SW 1271 (cell line): ENCODE measurements at regions not wholly inside any gene's neighbourhood (a gene's known extent, or its start where the extent isn't known, plus 50 kb on each side); places are given as distances from the start of the nearest gene placed in this dataset.

Experiments
- DNase-seq, 2 experiments: peaks; one replicate each; lab custom pipeline; 2025; lab: John Stamatoyannopoulos, UW

DNA sequence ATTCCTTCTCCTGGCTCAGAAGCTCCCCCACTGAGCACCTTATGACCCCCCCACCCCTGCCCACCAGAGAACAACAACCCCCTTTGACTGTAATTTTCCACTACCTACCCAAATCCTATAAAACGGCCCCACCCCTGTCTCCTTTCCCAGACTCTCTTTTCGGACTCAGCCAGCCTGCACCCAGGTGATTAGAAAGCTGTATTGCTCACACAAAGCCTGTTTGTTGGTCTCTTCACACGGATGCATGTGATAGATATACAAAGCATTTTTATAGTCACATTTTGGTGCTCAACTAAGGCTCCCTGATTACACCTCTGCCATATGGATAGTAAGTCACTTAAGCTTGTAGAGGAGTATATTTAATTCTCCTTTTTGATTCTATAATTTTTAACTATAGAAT lies 985.8 kb downstream of the REEP3 start:
- no peak for DNase-seq

DNA sequence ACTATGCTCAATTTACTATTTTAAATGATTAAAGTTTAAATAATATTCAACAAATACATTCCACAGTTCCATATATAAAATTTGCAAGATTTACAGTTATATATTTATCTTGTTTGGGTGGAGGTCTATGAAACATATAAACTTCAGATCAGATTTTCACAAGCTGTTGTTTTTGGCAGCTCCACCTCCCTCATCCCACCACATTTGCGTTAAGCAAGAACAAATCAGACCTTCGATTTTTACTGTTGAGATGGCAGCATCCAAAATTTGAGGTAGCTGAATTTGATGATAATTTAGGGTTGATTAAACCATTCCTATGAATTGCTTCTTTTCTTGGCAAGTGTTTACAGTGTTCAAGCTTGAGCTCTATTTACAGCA lies 986.4 kb downstream of the REEP3 start:
- no peak for DNase-seq

GRCh38 chr10:64508029-64508661 lies 986.9 kb downstream of the REEP3 start:
- no peak for DNase-seq

- no peak for DNase-seq
Observed at GRCh38 chr10:64515970-64516699, 994.9 kb downstream of the REEP3 start.

GRCh38 chr10:64518456-64518855 lies 997.3 kb downstream of the REEP3 start:
- no peak for DNase-seq

- no peak for DNase-seq
Observed at GRCh38 chr10:64519427-64519826, 998.2 kb downstream of the REEP3 start.

- DNase-seq, result no peak
Observed at GRCh38 chr10:64519831-64520230, 998.6 kb downstream of the REEP3 start.

DNA sequence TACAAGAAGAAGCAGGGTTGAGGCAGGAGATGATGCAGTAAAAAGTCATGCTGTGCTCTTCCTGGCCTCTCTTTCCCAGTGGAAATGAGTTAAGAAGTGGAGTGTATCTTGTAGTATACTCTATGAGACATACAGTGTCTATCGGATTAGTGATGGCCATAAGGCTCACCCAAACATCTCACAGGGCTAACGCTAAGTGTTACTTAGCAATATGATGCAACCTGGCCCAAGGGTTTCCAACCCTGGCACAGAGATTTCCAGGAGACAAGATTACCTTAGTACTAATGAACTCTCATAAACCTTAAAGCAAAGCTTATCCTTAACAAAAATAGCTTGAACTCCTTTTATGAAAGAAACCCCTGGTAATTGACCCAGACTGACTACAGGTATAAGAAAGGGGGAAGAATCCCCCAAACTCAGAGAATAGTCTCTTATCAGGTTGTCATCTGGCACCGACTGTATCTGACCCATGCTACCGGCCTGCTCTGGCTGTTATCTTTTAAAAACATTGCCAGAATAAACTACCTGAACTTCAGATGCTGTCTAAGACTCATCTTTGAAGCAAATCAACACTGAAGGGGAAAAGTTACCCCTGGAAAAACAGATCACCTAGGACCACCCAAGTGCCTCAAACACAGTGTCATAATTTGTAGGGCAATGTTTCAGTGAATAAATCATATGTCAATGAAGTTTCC lies 1002.0 kb downstream of the REEP3 start:
- DNase-seq, result no peak

GRCh38 chr10:64528294-64529002 lies 1007.2 kb downstream of the REEP3 start:
- DNase-seq, result no peak

DNA sequence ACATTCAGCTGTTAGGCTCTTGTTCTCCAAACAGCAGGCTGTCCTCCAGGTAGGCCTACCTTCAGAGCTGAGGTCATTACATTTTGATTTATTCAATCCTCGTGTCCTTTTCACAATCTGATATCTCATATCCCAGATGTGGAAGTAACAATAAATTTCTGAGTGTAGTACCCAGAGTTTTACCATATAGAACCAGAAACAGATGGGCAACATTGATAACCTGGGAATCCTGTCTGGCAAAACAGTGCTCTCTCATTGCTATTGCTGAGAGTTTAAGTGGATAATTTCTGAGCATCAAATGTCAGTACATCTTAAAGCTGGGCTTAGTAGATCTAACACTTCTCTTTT lies 1007.8 kb downstream of the REEP3 start:
- DNase-seq, result no peak

DNA sequence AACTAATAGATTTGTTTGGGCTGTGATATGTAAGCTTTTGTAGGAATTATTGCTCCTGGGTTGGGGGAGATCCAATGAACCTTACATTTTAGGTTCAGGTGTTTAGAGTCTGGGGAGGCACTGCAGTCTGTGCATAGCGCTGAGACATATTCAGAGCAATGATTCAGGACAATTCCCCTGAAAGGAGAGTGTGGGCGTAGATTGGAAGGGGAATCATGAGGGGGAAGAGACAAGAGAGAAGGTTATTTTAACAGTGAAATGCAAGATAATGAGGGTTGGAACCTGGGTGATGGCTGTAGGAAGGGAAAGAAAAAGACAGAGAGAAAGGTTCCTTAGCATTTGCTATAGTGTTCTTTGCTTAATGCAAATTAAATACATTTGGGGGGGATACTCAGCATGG lies 1013.4 kb downstream of the REEP3 start:
- DNase-seq, result no peak

DNA sequence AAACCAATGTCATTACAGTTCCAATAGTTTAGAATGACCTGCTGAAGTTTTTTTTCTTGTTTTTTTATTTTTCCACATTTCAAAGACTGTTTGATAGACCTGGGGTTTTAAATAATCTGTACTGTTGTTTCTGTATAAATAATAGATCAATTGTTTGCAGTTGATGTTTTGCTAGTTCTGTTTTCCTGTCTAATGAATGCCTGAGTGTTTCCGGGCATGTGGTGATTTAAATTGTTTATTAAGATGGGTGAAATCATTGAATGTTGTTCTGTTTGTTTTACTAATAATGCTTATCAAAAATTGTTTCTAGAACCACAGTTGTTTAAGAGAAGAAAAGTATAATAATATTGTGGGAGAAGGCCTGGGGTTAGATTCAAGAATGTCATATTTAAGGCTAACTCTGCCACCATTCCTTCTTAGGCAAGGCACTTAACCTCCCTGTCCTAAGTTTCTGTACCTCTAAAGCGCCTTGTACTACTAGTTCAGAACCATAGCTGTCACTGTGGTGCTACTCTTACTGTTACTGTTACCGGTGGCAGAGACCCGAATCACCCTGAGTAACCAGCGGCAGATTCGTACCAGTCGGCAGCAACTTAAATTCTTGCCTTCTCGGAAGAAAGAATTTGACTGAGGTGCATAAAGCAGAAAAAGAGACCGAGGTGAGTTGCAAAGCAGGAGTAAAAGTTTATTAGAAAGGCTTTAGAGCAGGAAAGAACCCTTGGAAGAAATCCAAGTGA lies 1014.1 kb downstream of the REEP3 start:
- DNase-seq, result no peak

- no peak for DNase-seq
Observed at GRCh38 chr10:64537112-64537511, 1015.9 kb downstream of the REEP3 start.

DNA sequence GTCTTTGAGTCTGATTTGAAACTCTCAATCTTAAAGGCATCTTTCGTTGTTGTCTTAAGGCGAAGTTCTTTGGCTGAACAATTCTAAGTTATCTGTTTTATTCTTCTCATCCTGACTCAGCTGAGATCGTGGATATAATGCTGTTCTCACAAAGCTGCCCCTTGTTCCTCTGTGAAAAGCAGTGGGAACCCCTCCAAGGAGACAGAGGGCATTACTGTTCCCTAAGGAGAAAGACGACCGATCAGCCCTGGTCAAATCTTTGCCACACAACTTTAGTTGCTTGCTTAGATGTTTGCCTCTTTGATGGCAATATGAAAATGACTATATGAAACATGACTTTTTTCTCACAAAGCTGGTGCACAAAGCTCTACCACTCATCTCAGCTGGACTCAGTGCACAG lies 1016.7 kb downstream of the REEP3 start:
- DNase-seq, result no peak

DNA sequence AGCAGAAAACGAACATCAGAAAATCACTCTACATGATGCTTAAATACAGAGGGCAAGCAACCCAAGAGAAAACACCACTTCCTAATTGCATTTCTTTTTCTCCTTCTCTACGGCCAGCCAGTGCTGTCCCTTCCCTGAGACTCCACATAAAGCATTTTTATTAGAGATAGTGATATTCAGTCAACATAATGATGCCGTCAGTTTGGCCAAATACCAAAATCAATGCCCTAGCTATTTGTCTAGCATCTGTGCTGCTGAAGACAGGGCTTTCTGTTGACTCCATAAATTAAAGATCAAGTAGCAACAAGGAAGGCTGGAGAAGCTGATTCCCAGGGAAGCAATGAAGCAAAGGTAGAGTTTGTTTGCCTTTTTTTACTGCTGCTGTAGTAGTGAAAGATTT lies 1024.9 kb downstream of the REEP3 start:
- no peak for DNase-seq

DNA sequence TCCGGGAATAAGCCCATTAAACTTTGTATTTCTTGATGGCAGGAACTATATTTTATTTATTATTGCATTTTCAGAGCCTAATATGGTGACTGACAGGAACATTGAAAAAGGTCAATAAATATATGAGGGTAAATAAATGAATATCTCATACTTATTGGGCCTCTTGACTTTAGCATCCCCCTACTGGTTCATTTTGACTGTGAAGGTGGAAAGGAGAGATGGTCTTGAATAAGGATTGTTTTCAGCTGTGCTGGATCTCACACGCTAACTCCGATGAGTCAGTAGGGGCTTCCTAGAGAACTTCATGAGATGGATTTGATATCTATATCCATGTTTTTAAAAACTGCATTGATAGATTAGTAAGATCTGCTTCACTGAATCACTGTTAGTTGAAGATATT lies 1026.0 kb downstream of the REEP3 start:
- no peak for DNase-seq

DNA sequence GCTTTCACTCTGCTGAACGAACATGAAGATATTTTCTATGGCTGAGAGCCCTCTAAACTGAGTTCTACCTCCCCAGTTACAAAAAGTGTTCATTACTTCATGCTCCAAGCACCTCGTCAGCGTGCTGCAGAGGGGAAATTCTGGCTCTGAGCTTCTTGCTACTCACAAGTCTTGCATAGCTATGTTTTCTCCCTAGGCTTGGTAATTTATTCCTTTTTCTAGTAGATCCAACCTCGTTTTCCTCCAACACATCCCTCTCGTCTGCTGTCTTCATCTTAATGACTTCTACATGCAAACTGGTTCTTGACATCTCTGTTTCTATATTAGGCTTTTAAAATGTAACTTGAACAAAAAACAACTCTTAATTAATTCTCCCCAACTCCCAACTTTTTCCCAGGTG lies 1034.5 kb downstream of the REEP3 start:
- DNase-seq, result no peak

- DNase-seq, result no peak
Observed at GRCh38 chr10:64558094-64558835, 1037.1 kb downstream of the REEP3 start.

GRCh38 chr10:64571056-64571455 lies 1049.9 kb downstream of the REEP3 start:
- no peak for DNase-seq

- DNase-seq, result no peak
Observed at GRCh38 chr10:64573623-64574325, 1052.6 kb downstream of the REEP3 start.

- no peak for DNase-seq
Observed at GRCh38 chr10:64574371-64574770, 1053.2 kb downstream of the REEP3 start.
